ENCODE measurements at regions not wholly inside any gene's neighbourhood (a gene's known extent, or its start where the extent isn't known, plus 50 kb on each side); places are given as distances from the start of the nearest gene placed in this dataset.

DNA sequence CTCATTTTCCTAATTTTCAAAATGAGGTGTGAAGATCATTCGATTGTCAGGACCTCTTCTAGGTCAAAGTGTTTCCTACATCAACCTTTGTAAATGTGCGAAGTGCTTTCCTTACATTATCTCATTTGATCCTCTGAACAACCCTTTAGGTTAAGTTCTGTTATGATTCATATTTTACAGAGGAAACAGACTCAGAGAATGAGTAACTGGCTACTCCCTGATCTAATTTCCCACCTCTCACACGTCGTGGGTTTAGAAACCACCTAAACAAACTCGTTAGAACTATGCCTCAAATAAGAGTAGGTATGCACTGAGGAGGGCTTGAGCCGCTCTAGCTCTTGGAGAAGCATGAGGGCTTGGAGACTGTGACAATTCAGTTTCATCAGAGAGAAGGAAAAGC is 148.6 kb downstream of the CD47 start:
- TF ChIP-seq, protein P1, sequence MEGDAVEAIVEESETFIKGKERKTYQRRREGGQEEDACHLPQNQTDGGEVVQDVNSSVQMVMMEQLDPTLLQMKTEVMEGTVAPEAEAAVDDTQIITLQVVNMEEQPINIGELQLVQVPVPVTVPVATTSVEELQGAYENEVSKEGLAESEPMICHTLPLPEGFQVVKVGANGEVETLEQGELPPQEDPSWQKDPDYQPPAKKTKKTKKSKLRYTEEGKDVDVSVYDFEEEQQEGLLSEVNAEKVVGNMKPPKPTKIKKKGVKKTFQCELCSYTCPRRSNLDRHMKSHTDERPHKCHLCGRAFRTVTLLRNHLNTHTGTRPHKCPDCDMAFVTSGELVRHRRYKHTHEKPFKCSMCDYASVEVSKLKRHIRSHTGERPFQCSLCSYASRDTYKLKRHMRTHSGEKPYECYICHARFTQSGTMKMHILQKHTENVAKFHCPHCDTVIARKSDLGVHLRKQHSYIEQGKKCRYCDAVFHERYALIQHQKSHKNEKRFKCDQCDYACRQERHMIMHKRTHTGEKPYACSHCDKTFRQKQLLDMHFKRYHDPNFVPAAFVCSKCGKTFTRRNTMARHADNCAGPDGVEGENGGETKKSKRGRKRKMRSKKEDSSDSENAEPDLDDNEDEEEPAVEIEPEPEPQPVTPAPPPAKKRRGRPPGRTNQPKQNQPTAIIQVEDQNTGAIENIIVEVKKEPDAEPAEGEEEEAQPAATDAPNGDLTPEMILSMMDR (IDR thresholded peaks at IDR 0.05) = no peak
- TF ChIP-seq POLR2A (IDR thresholded peaks at IDR 0.05) = no peak

All from esophagus squamous epithelium (tissue), 4 donors.